ENCODE measurements at regions not wholly inside any gene's neighbourhood (a gene's known extent, or its start where the extent isn't known, plus 50 kb on each side); places are given as distances from the start of the nearest gene placed in this dataset.

- ATAC-seq (ENCODE audit: poor library complexity) = no peak
- no peak for DNase-seq
- intact Hi-C loops (cut with DNase I) = no loop called here
Measured at GRCh38 chr6:169165561-169166300, 87.9 kb downstream of the THBS2 start.

GRCh38 chr6:169164986-169165385 is 88.7 kb downstream of the THBS2 start:
- DNase-seq (no peak), ATAC-seq (ENCODE audit: poor library complexity) (no peak)
- intact Hi-C loops (cut with DNase I) = no loop called here

GRCh38 chr6:169164451-169164850 is 89.2 kb downstream of the THBS2 start:
- ATAC-seq (ENCODE audit: poor library complexity) (no peak), DNase-seq (no peak)
- intact Hi-C loops (cut with DNase I) = no loop called here

- DNase-seq = no peak
- intact Hi-C loops (cut with DNase I) = no loop called here
- no peak for ATAC-seq (ENCODE audit: poor library complexity)
Measured at GRCh38 chr6:169163411-169163901, 90.2 kb downstream of the THBS2 start.

GRCh38 chr6:169162752-169163407 is 90.8 kb downstream of the THBS2 start:
- intact Hi-C loops (cut with DNase I) = no loop called here

GRCh38 chr6:169162249-169162648 is 91.4 kb downstream of the THBS2 start:
- ATAC-seq (ENCODE audit: poor library complexity) (no peak), DNase-seq (no peak)
- intact Hi-C loops (cut with DNase I) = no loop called here

More at GRCh38 chr6:169162752-169163407, 90.8 kb downstream of the THBS2 start:
- ATAC-seq (ENCODE audit: poor library complexity) = no peak
- DNase-seq = no peak

GRCh38 chr6:169161572-169162167 is 92.0 kb downstream of the THBS2 start:
- no peak for DNase-seq
- intact Hi-C loops (cut with DNase I) = no loop called here
- ATAC-seq (ENCODE audit: poor library complexity) = no peak

- DNase-seq (no peak), ATAC-seq (ENCODE audit: poor library complexity) (no peak)
- intact Hi-C loops (cut with DNase I) = no loop called here
Measured at GRCh38 chr6:169160855-169161560, 92.6 kb downstream of the THBS2 start.

GRCh38 chr6:169160091-169160854 is 93.4 kb downstream of the THBS2 start:
- no peak for DNase-seq
- intact Hi-C loops (cut with DNase I) = no loop called here

GRCh38 chr6:169159331-169159730 is 94.3 kb downstream of the THBS2 start:
- no peak for ATAC-seq (ENCODE audit: poor library complexity)
- DNase-seq = no peak
- intact Hi-C loops (cut with DNase I) = no loop called here

More at GRCh38 chr6:169160091-169160854, 93.4 kb downstream of the THBS2 start:
- no peak for ATAC-seq (ENCODE audit: poor library complexity)

GRCh38 chr6:169158691-169159090 is 95.0 kb downstream of the THBS2 start:
- DNase-seq = no peak
- intact Hi-C loops (cut with DNase I) = no loop called here
- ATAC-seq (ENCODE audit: poor library complexity) = peak; percentile 40

GRCh38 chr6:169158174-169158573 is 95.5 kb downstream of the THBS2 start:
- ATAC-seq (ENCODE audit: poor library complexity) = peak; percentile 54
- intact Hi-C loops (cut with DNase I) = no loop called here

GRCh38 chr6:169157197-169158148 is 96.2 kb downstream of the THBS2 start:
- intact Hi-C loops (cut with DNase I) = no loop called here
- DNase-seq (no peak), ATAC-seq (ENCODE audit: poor library complexity) (no peak)

More at GRCh38 chr6:169158174-169158573, 95.5 kb downstream of the THBS2 start:
- peak; percentile 82 for DNase-seq

- peak; percentile 25 for ATAC-seq (ENCODE audit: poor library complexity)
- DNase-seq = no peak
- intact Hi-C loops (cut with DNase I) = no loop called here
Measured at GRCh38 chr6:169156793-169157147, 96.9 kb downstream of the THBS2 start.

GRCh38 chr6:169156108-169156792 is 97.4 kb downstream of the THBS2 start:
- intact Hi-C loops (cut with DNase I) = no loop called here
- DNase-seq (no peak), ATAC-seq (ENCODE audit: poor library complexity) (peak; percentile 45)

GRCh38 chr6:169155481-169155880 is 98.2 kb downstream of the THBS2 start:
- DNase-seq (no peak), ATAC-seq (ENCODE audit: poor library complexity) (no peak)
- intact Hi-C loops (cut with DNase I) = no loop called here

GRCh38 chr6:169153401-169153800 is 100.2 kb downstream of the THBS2 start:
- intact Hi-C loops (cut with DNase I) = no loop called here
- ATAC-seq (ENCODE audit: poor library complexity) (no peak), DNase-seq (no peak)
